H1 (cell line): ENCODE measurements at regions not wholly inside any gene's neighbourhood (a gene's known extent, or its start where the extent isn't known, plus 50 kb on each side); places are given as distances from the start of the nearest gene placed in this dataset.

Experiments
- CTCF ChIA-PET: fragments of 300-600 bp; sonication (Branson Sonifier 250); formaldehyde crosslinking; loops from one replicate; lab custom pipeline; 2021; ENCODE audit not compliant: partially characterized antibody; lab: Charles Lee
- POLR2A ChIA-PET: fragments of 300-600 bp; sonication (Branson Sonifier 250); formaldehyde crosslinking; loops from one replicate; lab custom pipeline; 2021; ENCODE audit warnings: inconsistent platforms; ENCODE audit not compliant: partially characterized antibody; lab: Charles Lee
- DNase-seq, 2 experiments: peaks; one replicate each; pipeline versions ENCODE4 v3.0.0 to v3.0.0-alpha.2; 2010 to 2022; ENCODE audit warnings: low spot score in 2 of 2, low read depth in 1 of 2, mixed read lengths in 1 of 2
- FAIRE-seq: peaks from 2 replicates; lab custom pipeline; 2011; peaks lifted over from hg19 to GRCh38; lab: Jason Lieb, UNC
- H2AFZ ChIP-seq: 2 replicates; pipeline ENCODE4 v1.8.1; 2012; ENCODE audit warnings: low read length, inconsistent platforms
- H2AK5ac ChIP-seq: 2 replicates; pipeline ENCODE4 v1.6.1; 2013; ENCODE audit warnings: low read depth, low read length
- H2BK120ac ChIP-seq: replicated peaks from 2 replicates; pipeline ENCODE3; 2013; ENCODE audit warnings: low read depth, low read length, inconsistent platforms
- H2BK12ac ChIP-seq: 2 replicates; pipeline ENCODE4 v1.6.1; 2013; ENCODE audit warnings: low read depth, low read length
- H2BK15ac ChIP-seq: 2 replicates; pipeline ENCODE4 v1.6.1; 2013; ENCODE audit warnings: low read length
- H2BK20ac ChIP-seq: 2 replicates; pipeline ENCODE4 v1.6.1; 2013; ENCODE audit warnings: low read length
- H2BK5ac ChIP-seq: 2 replicates; pipeline ENCODE4 v1.6.1; 2013; ENCODE audit warnings: low read depth, low read length
- H3K14ac ChIP-seq: 2 replicates; pipeline ENCODE4 v1.6.1; 2013; ENCODE audit warnings: inconsistent platforms; ENCODE audit not compliant: insufficient read length
- H3K18ac ChIP-seq: 2 replicates; pipeline ENCODE4 v1.6.1; 2013; ENCODE audit warnings: low read length; ENCODE audit errors: extremely low read depth
- H3K23ac ChIP-seq: 2 replicates; pipeline ENCODE4 v1.6.1; 2013; ENCODE audit warnings: inconsistent platforms; ENCODE audit not compliant: insufficient read length
- H3K23me2 ChIP-seq: 2 replicates; pipeline ENCODE4 v1.6.1; 2013; ENCODE audit warnings: low read depth, low read length
- H3K27ac ChIP-seq: 2 replicates; pipeline ENCODE4 v1.6.1; 2011; ENCODE audit warnings: low read depth, low read length, inconsistent platforms
- H3K27me3 ChIP-seq, 4 experiments: replicated peaks in 1 of 4; 1 replicate in 1 of 4; 2 replicates in 3 of 4; pipeline versions ENCODE4 v1.6.1 to v1.8.1; 2011 to 2013; ENCODE audit warnings: low read length in 3 of 4, mild to moderate bottlenecking in 3 of 4, inconsistent platforms in 2 of 4, mixed read lengths in 2 of 4, moderate library complexity in 1 of 4; ENCODE audit not compliant: control insufficient read depth in 3 of 4, insufficient read depth in 3 of 4; ENCODE audit errors: extremely low read depth in 1 of 4
- H3K36me3 ChIP-seq, 4 experiments: 2 replicates each; pipeline versions ENCODE4 v1.6.1 to v1.8.1; 2011 to 2013; ENCODE audit warnings: mild to moderate bottlenecking in 4 of 4, low read length in 3 of 4, moderate library complexity in 2 of 4, control low read depth in 1 of 4, inconsistent platforms in 1 of 4; ENCODE audit not compliant: insufficient read depth in 4 of 4, control insufficient read depth in 2 of 4
- H3K4ac ChIP-seq: replicated peaks from 2 replicates; pipeline ENCODE3; 2013; ENCODE audit warnings: low read length, low read depth, mixed read lengths, inconsistent platforms; ENCODE audit not compliant: insufficient read length
- H3K4me1 ChIP-seq, 4 experiments: replicated peaks in 1 of 4; 1 replicate in 1 of 4; 2 replicates in 3 of 4; pipeline versions ENCODE4 v1.6.1 to v1.8.1; 2011 to 2013; ENCODE audit warnings: low read length in 3 of 4, inconsistent platforms in 2 of 4, mixed read lengths in 1 of 4; ENCODE audit not compliant: insufficient read depth in 4 of 4, control insufficient read depth in 3 of 4
- H3K4me2 ChIP-seq, 2 experiments: 2 replicates each; pipeline versions ENCODE4 v1.6.1 to v1.8.1; 2011 to 2013; ENCODE audit warnings: low read depth in 2 of 2, low read length in 2 of 2, control low read depth in 1 of 2, inconsistent platforms in 1 of 2, mild to moderate bottlenecking in 1 of 2; ENCODE audit not compliant: insufficient read depth in 1 of 2
- H3K4me3 ChIP-seq, 4 experiments: fragments of 200-600, 300-600 bp in 1 of 4; sonication (generic), shearing (Covaris generic), sonication (Bioruptor Twin) in 1 of 4; 2 replicates each; pipeline versions ENCODE4 v1.5.1 to v1.8.1; 2011 to 2016; ENCODE audit warnings: low read length in 4 of 4, low read depth in 3 of 4, control low read depth in 2 of 4, inconsistent platforms in 2 of 4, mild to moderate bottlenecking in 2 of 4, mixed read lengths in 1 of 4, moderate library complexity in 1 of 4; ENCODE audit not compliant: insufficient read depth in 2 of 4; ENCODE audit errors: extremely low read depth in 1 of 4
- H3K56ac ChIP-seq: replicated peaks from 2 replicates; pipeline ENCODE3; 2013; ENCODE audit warnings: low read depth, mild to moderate bottlenecking, mixed read lengths, low read length, inconsistent platforms; ENCODE audit not compliant: insufficient read length
- H3K79me1 ChIP-seq: 2 replicates; pipeline ENCODE4 v1.6.1; 2013; ENCODE audit warnings: low read depth, low read length, control low read depth
- H3K79me2 ChIP-seq, 2 experiments: 2 replicates each; pipeline versions ENCODE4 v1.6.1 to v1.8.1; 2012 to 2013; ENCODE audit warnings: low read length in 2 of 2, mild to moderate bottlenecking in 2 of 2, inconsistent platforms in 1 of 2; ENCODE audit not compliant: insufficient read depth in 2 of 2, control insufficient read depth in 1 of 2
- H3K9ac ChIP-seq, 4 experiments: replicated peaks in 1 of 4; 1 replicate in 1 of 4; 2 replicates in 3 of 4; pipeline versions ENCODE4 v1.6.1 to v1.8.1; 2011 to 2013; ENCODE audit warnings: low read depth in 3 of 4, low read length in 3 of 4, control low read depth in 2 of 4, mild to moderate bottlenecking in 2 of 4, moderate library complexity in 2 of 4, inconsistent platforms in 1 of 4; ENCODE audit errors: extremely low read depth in 1 of 4
- H3K9me3 ChIP-seq, 2 experiments: 2 replicates each; pipeline versions ENCODE4 v1.6.1 to v1.8.1; 2012 to 2013; ENCODE audit warnings: mild to moderate bottlenecking in 2 of 2, moderate library complexity in 2 of 2, control low read depth in 1 of 2, inconsistent platforms in 1 of 2, low read depth in 1 of 2, low read length in 1 of 2, mixed read lengths in 1 of 2; ENCODE audit not compliant: insufficient read depth in 2 of 2
- H4K20me1 ChIP-seq, 2 experiments: replicated peaks in 1 of 2; 2 replicates each; pipeline versions ENCODE3 to v1.8.1; 2011 to 2013; ENCODE audit warnings: inconsistent platforms in 2 of 2, low read length in 2 of 2, mild to moderate bottlenecking in 1 of 2; ENCODE audit not compliant: insufficient read depth in 2 of 2, control insufficient read depth in 1 of 2
- H4K5ac ChIP-seq: 2 replicates; pipeline ENCODE4 v1.6.1; 2013; ENCODE audit warnings: low read length, low read depth, mixed read lengths, inconsistent platforms; ENCODE audit not compliant: insufficient read length
- H4K8ac ChIP-seq: 2 replicates; pipeline ENCODE4 v1.8.0; 2013; ENCODE audit warnings: mild to moderate bottlenecking, moderate library complexity, low read length, inconsistent platforms; ENCODE audit not compliant: insufficient read depth; ENCODE audit errors: extremely low read depth
- H4K91ac ChIP-seq: replicated peaks from 2 replicates; pipeline ENCODE3; 2013; ENCODE audit warnings: low read length, mixed read lengths, inconsistent platforms; ENCODE audit not compliant: insufficient read length
- BACH1 ChIP-seq: IDR thresholded peaks from 2 replicates; pipeline ENCODE4 v1.6.1; 2012; ENCODE audit warnings: low read length, improper control_type of control experiment
- FOSL1 ChIP-seq: IDR thresholded peaks from 2 replicates; pipeline ENCODE4 v1.6.1; 2011; ENCODE audit warnings: mild to moderate bottlenecking, low read depth, low read length, moderate library complexity; ENCODE audit not compliant: insufficient read depth
- HDAC6 ChIP-seq: IDR thresholded peaks from one replicate; pipeline ENCODE4 v1.7.1; 2012; ENCODE audit warnings: low read depth, mild to moderate bottlenecking, inconsistent platforms, low read length, moderate library complexity
- JUN ChIP-seq: IDR thresholded peaks from 2 replicates; pipeline ENCODE4 v1.6.1; 2011; ENCODE audit warnings: low read depth, mild to moderate bottlenecking, improper control_type of control experiment, low read length
- NRF1 ChIP-seq: IDR thresholded peaks from 2 replicates; pipeline ENCODE4 v1.6.1; 2011; ENCODE audit warnings: mild to moderate bottlenecking, low read depth, low read length, improper control_type of control experiment
- POLR2A ChIP-seq, 2 experiments: IDR thresholded peaks; 1 replicate in 1 of 2; 2 replicates in 1 of 2; pipeline ENCODE4 v1.6.1; 2011; ENCODE audit warnings: low read depth in 2 of 2, low read length in 2 of 2, mild to moderate bottlenecking in 2 of 2; ENCODE audit errors: control extremely low read depth in 1 of 2
- RNF2 ChIP-seq: fragments of 200-900, 300-1000 bp; sonication (generic); IDR thresholded peaks from 2 replicates; pipeline ENCODE4 v1.7.1; 2016; ENCODE audit warnings: borderline replicate concordance, low read depth, mild to moderate bottlenecking, antibody characterized with exemption, low read length; ENCODE audit not compliant: poor library complexity, severe bottlenecking; ENCODE audit errors: missing control alignments
- SIRT6 ChIP-seq: IDR thresholded peaks from one replicate; pipeline ENCODE4 v1.7.1; 2012; ENCODE audit warnings: low read length, inconsistent platforms
- SIX5 ChIP-seq: IDR thresholded peaks from 2 replicates; pipeline ENCODE4 v1.6.1; 2011; ENCODE audit warnings: mild to moderate bottlenecking, low read depth, low read length
- WGBS, 2 experiments: shearing (Covaris generic) in 1 of 2; methylation state at CpG; one replicate each; pipeline versions ENCODE4 v1.1.6 to v1.1.7; 2013 to 2015; ENCODE audit warnings: low lambda C conversion rate in 2 of 2, mixed read lengths in 2 of 2, inconsistent platforms in 1 of 2, low coverage in 1 of 2, missing lambda C conversion rate in 1 of 2; ENCODE audit not compliant: insufficient replicate concordance in 2 of 2, insufficient coverage in 1 of 2, insufficient read length in 1 of 2; ENCODE audit errors: extremely low coverage in 1 of 2, missing lambda C conversion rate in 1 of 2; 5-methylcytosine and 5-hydroxymethylcytosine counted together

GRCh38 chr9:108012886-108013665 is 523.5 kb upstream of the KLF4 start:
- Histone ChIP-seq H3K27me3 (no peaks in the 10 kb centered on the region), H4K20me1 (no peaks in the 10 kb centered on the region), H4K8ac (no peak overlapping the region), H2BK5ac (no peak overlapping the region), H2BK15ac (no peak overlapping the region), H3K9me3 (no peaks in the 10 kb centered on the region), H4K5ac (no peak overlapping the region), H3K9ac (no peak overlapping the region), H3K79me2 (no peaks in the 10 kb centered on the region), H3K14ac (no peak overlapping the region), H2BK120ac (no peak overlapping the region), H3K4me2 (no peak overlapping the region), H3K23ac (no peak overlapping the region), H3K23me2 (no peaks in the 10 kb centered on the region), H4K91ac (no peak overlapping the region), H2BK12ac (no peak overlapping the region), H3K4ac (no peak overlapping the region), H3K18ac (no peak overlapping the region), H2BK20ac (no peak overlapping the region), H3K27ac (no peak overlapping the region), H3K56ac (no peak overlapping the region), H2AFZ (no peak overlapping the region), H3K79me1 (no peaks in the 10 kb centered on the region), H3K4me3 (no peak overlapping the region), H3K36me3 (no peaks in the 10 kb centered on the region), H2AK5ac (no peak overlapping the region), H3K4me1 (peaks cover 0 to 3% (median 0%) of the 10 kb centered on the region in 4 experiments; a peak in 1 of 7 replicates)
- ChIA-PET POLR2A (no interaction called here), CTCF (interaction anchor here (0.6 to 1.4 kb wide), 2 partner anchors 12 to 74 kb away, joined by 3 to 5 read pairs; no protein-coding TSS in a partner anchor)
- no peak for DNase-seq
- FAIRE-seq: no peak
- WGBS, 2 experiments: 90% methylated on average over 3 of the region's 3 CpGs; no CpG with 5 or more reads in 1 of the 2 experiments
- no peak for TF ChIP-seq SIX5
- no peak for TF ChIP-seq RNF2
- TF ChIP-seq FOSL1: no peak
- no peak for TF ChIP-seq HDAC6
- no peak for TF ChIP-seq SIRT6
- TF ChIP-seq BACH1: no peak
- no peak for TF ChIP-seq POLR2A (IDR thresholded peaks at IDR 0.05; ENCODE audit: control extremely low read depth in 1 of 2, low read depth in 2 of 2, low read length in 2 of 2)
- TF ChIP-seq JUN: no peak
- no peak for TF ChIP-seq NRF1
